ENCODE measurements at regions not wholly inside any gene's neighbourhood (a gene's known extent, or its start where the extent isn't known, plus 50 kb on each side); places are given as distances from the start of the nearest gene placed in this dataset.

DNA sequence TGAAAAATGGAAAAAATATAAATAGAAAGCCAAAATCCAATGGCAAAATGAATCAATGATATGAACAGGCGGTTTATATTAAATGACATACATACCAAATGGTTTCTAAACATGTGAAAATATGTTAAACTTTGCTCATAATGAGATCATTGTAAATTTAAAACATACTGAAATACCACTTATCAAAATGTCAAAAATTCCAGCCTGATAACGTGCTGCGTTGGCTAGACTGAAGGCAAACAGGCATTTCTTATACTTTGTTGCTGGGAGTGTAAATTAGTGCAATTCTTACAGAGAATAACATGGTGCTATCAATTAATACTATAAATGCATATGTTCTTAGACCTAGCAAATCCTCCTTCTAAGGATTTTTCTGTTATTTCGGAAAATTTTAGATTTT, 225.8 kb upstream of the FAM3C start:
- H3K27ac ChIP-seq, result no peak overlapping the region
- no peak overlapping the region for H3K9ac ChIP-seq
- Mint-ChIP-seq H3K9me3 (no peaks in the 10 kb centered on the region), H3K27me3 (ENCODE audit: insufficient read depth, low read depth) (no peaks in the 10 kb centered on the region), H3K27ac (no peak overlapping the region), H3K36me3 (no peaks in the 10 kb centered on the region), H3K4me3 (no peak overlapping the region), H3K4me1 (peaks cover 15% of the 10 kb centered on the region)
- no peaks in the 10 kb centered on the region for H3K79me2 ChIP-seq (ENCODE audit: low read depth)
- H3K36me3 ChIP-seq, result no peaks in the 10 kb centered on the region
- peaks cover 28% of the 10 kb centered on the region for H3K4me1 ChIP-seq
- H3F3A ChIP-seq (ENCODE audit: low read depth), result peaks cover 14% of the 10 kb centered on the region
- H3K9me3 ChIP-seq (ENCODE audit: low read depth), result no peaks in the 10 kb centered on the region
- TF ChIP-seq, protein P1, sequence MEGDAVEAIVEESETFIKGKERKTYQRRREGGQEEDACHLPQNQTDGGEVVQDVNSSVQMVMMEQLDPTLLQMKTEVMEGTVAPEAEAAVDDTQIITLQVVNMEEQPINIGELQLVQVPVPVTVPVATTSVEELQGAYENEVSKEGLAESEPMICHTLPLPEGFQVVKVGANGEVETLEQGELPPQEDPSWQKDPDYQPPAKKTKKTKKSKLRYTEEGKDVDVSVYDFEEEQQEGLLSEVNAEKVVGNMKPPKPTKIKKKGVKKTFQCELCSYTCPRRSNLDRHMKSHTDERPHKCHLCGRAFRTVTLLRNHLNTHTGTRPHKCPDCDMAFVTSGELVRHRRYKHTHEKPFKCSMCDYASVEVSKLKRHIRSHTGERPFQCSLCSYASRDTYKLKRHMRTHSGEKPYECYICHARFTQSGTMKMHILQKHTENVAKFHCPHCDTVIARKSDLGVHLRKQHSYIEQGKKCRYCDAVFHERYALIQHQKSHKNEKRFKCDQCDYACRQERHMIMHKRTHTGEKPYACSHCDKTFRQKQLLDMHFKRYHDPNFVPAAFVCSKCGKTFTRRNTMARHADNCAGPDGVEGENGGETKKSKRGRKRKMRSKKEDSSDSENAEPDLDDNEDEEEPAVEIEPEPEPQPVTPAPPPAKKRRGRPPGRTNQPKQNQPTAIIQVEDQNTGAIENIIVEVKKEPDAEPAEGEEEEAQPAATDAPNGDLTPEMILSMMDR (IDR thresholded peaks at IDR 0.05), result no peak
- no peak for TF ChIP-seq EZH2phosphoT487 (IDR thresholded peaks at IDR 0.05)
- no peak for TF ChIP-seq EZH2 (IDR thresholded peaks at IDR 0.05)
- DNase-seq (ENCODE audit: low spot score), result no peak
- peak overlapping the region; percentile 33 for H3K4me3 ChIP-seq
- H3K4me2 ChIP-seq, result peak overlapping the region; percentile 70
- no peaks in the 10 kb centered on the region for H3K27me3 ChIP-seq
- no peaks in the 10 kb centered on the region for H4K20me1 ChIP-seq (ENCODE audit: low read depth)
- H2AFZ ChIP-seq (replicated peaks), result no peak overlapping the region

DNA sequence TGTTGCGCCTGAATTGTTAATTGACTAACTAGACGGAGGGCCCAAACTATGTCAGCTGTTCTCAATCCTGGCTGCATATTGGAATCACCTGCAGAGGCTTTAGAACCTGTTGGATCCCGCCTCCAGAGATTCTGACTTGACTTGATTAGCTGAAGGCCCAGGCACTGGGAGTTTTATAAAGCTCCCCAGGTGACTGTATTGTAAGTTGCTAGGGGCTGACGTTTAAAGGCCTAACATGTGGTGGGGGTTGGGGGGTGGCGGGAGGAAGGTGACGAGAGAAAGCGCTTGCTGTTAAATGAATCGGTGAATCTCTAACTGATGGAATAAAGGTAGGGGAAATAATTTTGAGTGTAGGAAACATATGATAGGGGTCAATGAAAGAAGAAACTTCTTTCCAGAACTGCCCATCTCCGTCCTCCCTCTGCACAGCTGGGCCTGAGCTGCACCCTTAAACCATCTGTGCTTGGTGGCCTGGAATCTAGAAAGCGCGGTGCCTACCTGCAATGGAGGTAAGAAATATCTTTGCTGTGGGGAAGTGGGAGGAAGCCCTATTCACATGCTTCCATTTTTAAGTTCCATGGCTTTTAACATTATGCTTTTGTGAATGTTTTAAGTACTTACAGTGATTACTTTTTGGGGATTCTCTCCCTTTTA, 225.0 kb upstream of the FAM3C start:
- peak overlapping the region; percentile 70 for H3K4me2 ChIP-seq
- H3K4me1 Mint-ChIP-seq, result peaks cover 15% of the 10 kb centered on the region
- H3K4me3 Mint-ChIP-seq, result no peak overlapping the region
- TF ChIP-seq, protein P1 (IDR thresholded peaks at IDR 0.05), result no peak
- TF ChIP-seq EZH2phosphoT487 (IDR thresholded peaks at IDR 0.05), result no peak
- TF ChIP-seq EZH2 (IDR thresholded peaks at IDR 0.05), result no peak
- no peaks in the 10 kb centered on the region for H3K9me3 ChIP-seq (ENCODE audit: low read depth)
- no peaks in the 10 kb centered on the region for H3K27me3 Mint-ChIP-seq (ENCODE audit: insufficient read depth, low read depth)
- H3K4me3 ChIP-seq, result peak overlapping the region; percentile 33
- H3K79me2 ChIP-seq (ENCODE audit: low read depth), result no peaks in the 10 kb centered on the region
- H2AFZ ChIP-seq (replicated peaks), result peak overlapping the region; percentile 70
- H3K27ac ChIP-seq, result no peak overlapping the region
- peak; percentile 70 for DNase-seq (ENCODE audit: low spot score)
- H4K20me1 ChIP-seq (ENCODE audit: low read depth), result no peaks in the 10 kb centered on the region
- H3F3A ChIP-seq (ENCODE audit: low read depth), result peaks cover 14% of the 10 kb centered on the region
- no peaks in the 10 kb centered on the region for H3K36me3 ChIP-seq
- no peak overlapping the region for H3K27ac Mint-ChIP-seq
- H3K9ac ChIP-seq, result no peak overlapping the region
- H3K27me3 ChIP-seq, result no peaks in the 10 kb centered on the region
- no peaks in the 10 kb centered on the region for H3K9me3 Mint-ChIP-seq
- H3K36me3 Mint-ChIP-seq, result no peaks in the 10 kb centered on the region
- H3K4me1 ChIP-seq, result peaks cover 28% of the 10 kb centered on the region

DNA sequence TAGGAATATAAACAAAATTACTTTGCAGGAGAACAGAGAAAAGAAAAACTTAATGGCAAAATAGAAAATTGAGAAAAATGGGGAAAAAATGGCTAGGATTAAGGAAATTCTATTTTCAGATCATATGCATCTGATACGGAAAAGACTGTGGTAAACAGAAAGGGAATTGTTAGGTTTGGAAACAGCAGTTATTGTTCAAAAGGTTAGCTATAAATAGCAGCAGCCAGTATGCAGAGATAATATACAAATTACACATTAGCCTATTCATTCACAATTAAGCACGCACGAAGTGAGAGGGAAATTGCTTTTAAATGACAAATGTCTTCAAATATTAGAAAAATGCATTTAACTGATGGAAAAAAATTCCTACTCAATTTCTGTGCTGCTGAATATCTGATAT, 224.1 kb upstream of the FAM3C start:
- no peak overlapping the region for H3K27ac Mint-ChIP-seq
- Histone ChIP-seq H3K9me3 (ENCODE audit: low read depth) (no peaks in the 10 kb centered on the region), H3K27ac (no peak overlapping the region), H3K36me3 (no peaks in the 10 kb centered on the region), H3K4me2 (peak overlapping the region; percentile 70), H4K20me1 (ENCODE audit: low read depth) (no peaks in the 10 kb centered on the region), H3K79me2 (ENCODE audit: low read depth) (no peaks in the 10 kb centered on the region), H3K4me1 (peaks cover 28% of the 10 kb centered on the region), H3F3A (ENCODE audit: low read depth) (peaks cover 14% of the 10 kb centered on the region), H3K27me3 (no peaks in the 10 kb centered on the region), H3K4me3 (no peak overlapping the region), H3K9ac (no peak overlapping the region), H2AFZ (replicated peaks) (no peak overlapping the region)
- TF ChIP-seq, protein P1 (IDR thresholded peaks at IDR 0.05), result no peak
- no peak for TF ChIP-seq EZH2phosphoT487 (IDR thresholded peaks at IDR 0.05)
- no peak for TF ChIP-seq EZH2 (IDR thresholded peaks at IDR 0.05)
- no peak overlapping the region for H3K4me3 Mint-ChIP-seq
- no peak for DNase-seq (ENCODE audit: low spot score)
- peaks cover 15% of the 10 kb centered on the region for H3K4me1 Mint-ChIP-seq
- H3K9me3 Mint-ChIP-seq, result no peaks in the 10 kb centered on the region
- no peaks in the 10 kb centered on the region for H3K36me3 Mint-ChIP-seq
- H3K27me3 Mint-ChIP-seq (ENCODE audit: insufficient read depth, low read depth), result no peaks in the 10 kb centered on the region

Data from neural progenitor cell (in vitro differentiated cells).